HPDE6-E6E7 (cell line): ENCODE measurements at regions not wholly inside any gene's neighbourhood (a gene's known extent, or its start where the extent isn't known, plus 50 kb on each side); places are given as distances from the start of the nearest gene placed in this dataset.
A peak's percentile ranks its signal among the peaks of the same experiment; 100 is the strongest.

Experiments used
- DNase-seq: peaks from one replicate; pipeline ENCODE4 v3.0.0; 2011; ENCODE audit warnings: missing footprints; ENCODE audit errors: extremely low spot score

GRCh38 chr15:70447928-70448698 is 315.2 kb downstream of the UACA start:
- no peak for DNase-seq

GRCh38 chr15:70447521-70447920 is 315.8 kb downstream of the UACA start:
- no peak for DNase-seq

GRCh38 chr15:70447081-70447480 is 316.3 kb downstream of the UACA start:
- no peak for DNase-seq

GRCh38 chr15:70443486-70444273 is 319.7 kb downstream of the UACA start:
- DNase-seq: no peak

- no peak for DNase-seq
Observed at GRCh38 chr15:70442616-70443321, 320.6 kb downstream of the UACA start.

GRCh38 chr15:70442211-70442610 is 321.1 kb downstream of the UACA start:
- DNase-seq: no peak

- DNase-seq: no peak
Observed at GRCh38 chr15:70440416-70441138, 322.8 kb downstream of the UACA start.

GRCh38 chr15:70439880-70440279 is 323.5 kb downstream of the UACA start:
- no peak for DNase-seq

- DNase-seq: no peak
Observed at GRCh38 chr15:70439304-70439877, 324.0 kb downstream of the UACA start.

GRCh38 chr15:70438776-70439175 is 324.6 kb downstream of the UACA start:
- DNase-seq: no peak

- peak; percentile 27 for DNase-seq
Observed at GRCh38 chr15:70437882-70438451, 325.4 kb downstream of the UACA start.

GRCh38 chr15:70437089-70437488 is 326.3 kb downstream of the UACA start:
- no peak for DNase-seq

- no peak for DNase-seq
Observed at GRCh38 chr15:70436428-70436827, 326.9 kb downstream of the UACA start.

- no peak for DNase-seq
Observed at GRCh38 chr15:70435872-70436271, 327.5 kb downstream of the UACA start.

GRCh38 chr15:70435369-70435768 is 328.0 kb downstream of the UACA start:
- no peak for DNase-seq

GRCh38 chr15:70433586-70434324 is 329.6 kb downstream of the UACA start:
- no peak for DNase-seq

GRCh38 chr15:70432924-70433495 is 330.3 kb downstream of the UACA start:
- no peak for DNase-seq

GRCh38 chr15:70431854-70432253 is 331.5 kb downstream of the UACA start:
- DNase-seq: no peak

- peak; percentile 42 for DNase-seq
Observed at GRCh38 chr15:70430069-70430468, 332.4 kb upstream of the TLE3 start.
